Duodenal mucosa (tissue), 2 donors: ENCODE measurements at regions not wholly inside any gene's neighbourhood (a gene's known extent, or its start where the extent isn't known, plus 50 kb on each side); places are given as distances from the start of the nearest gene placed in this dataset.

ENCODE experiments used
- H3K27ac ChIP-seq: one replicate; pipeline ENCODE4 v1.7.0; 2013; ENCODE audit warnings: low read depth, low read length
- H3K27me3 ChIP-seq, 2 donors: one replicate each; pipeline ENCODE4 v1.7.0; 2013; ENCODE audit warnings: low read length in 2 of 2, control low read depth in 1 of 2; ENCODE audit not compliant: insufficient read depth in 2 of 2, control insufficient read depth in 1 of 2
- H3K36me3 ChIP-seq, 2 donors: one replicate each; pipeline ENCODE4 v1.7.0; 2013; ENCODE audit warnings: low read length in 2 of 2, control low read depth in 1 of 2; ENCODE audit not compliant: insufficient read depth in 2 of 2, control insufficient read depth in 1 of 2
- H3K4me1 ChIP-seq, 2 donors: one replicate each; pipeline ENCODE4 v1.7.0; 2013; ENCODE audit warnings: low read length in 2 of 2, control low read depth in 1 of 2; ENCODE audit not compliant: insufficient read depth in 2 of 2, control insufficient read depth in 1 of 2
- H3K4me3 ChIP-seq, 2 donors: one replicate each; pipeline ENCODE4 v1.7.0; 2013; ENCODE audit warnings: low read length in 2 of 2, low read depth in 1 of 2
- H3K9ac ChIP-seq, 2 donors: one replicate each; pipeline ENCODE4 v1.7.0; 2013; ENCODE audit warnings: low read length in 2 of 2, low read depth in 1 of 2
- H3K9me3 ChIP-seq, 2 donors: one replicate each; pipeline ENCODE4 v1.7.0; 2013; ENCODE audit warnings: low read length in 2 of 2, control low read depth in 1 of 2; ENCODE audit not compliant: control insufficient read depth in 1 of 2

GRCh38 chr1:229064320-229065168 lies 206.4 kb upstream of the RAB4A start:
- H3K9me3 ChIP-seq, result no peaks in the 10 kb centered on the region

DNA sequence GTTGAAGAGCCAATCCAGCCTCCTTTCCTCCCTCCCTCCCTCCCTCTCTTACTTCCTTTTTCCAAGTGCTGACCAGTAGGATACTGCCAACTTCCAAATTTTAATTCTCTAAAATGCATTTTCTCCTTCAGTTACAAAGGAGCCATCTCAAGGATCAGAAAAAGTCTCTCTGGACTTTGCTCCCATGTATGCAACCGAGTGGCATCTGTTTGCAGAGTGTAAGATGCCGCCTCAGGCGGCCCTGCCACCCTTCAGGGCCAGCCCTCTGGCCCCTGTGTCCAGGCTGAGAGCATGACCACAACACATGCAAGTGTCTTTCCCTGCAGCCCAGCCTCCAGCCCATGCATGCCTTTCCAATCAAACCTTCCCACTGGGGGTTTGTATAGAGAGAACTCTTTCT lies 205.3 kb upstream of the RAB4A start:
- H3K9me3 ChIP-seq, result no peaks in the 10 kb centered on the region
- H3K27me3 ChIP-seq, result no peaks in the 10 kb centered on the region
- H3K4me1 ChIP-seq, result peaks cover 12 to 33% of the 10 kb centered on the region in 2 donors
- no peak overlapping the region for H3K9ac ChIP-seq
- no peaks in the 10 kb centered on the region for H3K36me3 ChIP-seq
- H3K4me3 ChIP-seq, result no peak overlapping the region
- H3K27ac ChIP-seq, result no peak overlapping the region

More at GRCh38 chr1:229064320-229065168, 206.4 kb upstream of the RAB4A start:
- Histone ChIP-seq H3K4me3 (no peak overlapping the region), H3K36me3 (no peaks in the 10 kb centered on the region), H3K27ac (no peak overlapping the region), H3K9ac (no peak overlapping the region), H3K4me1 (peaks cover 21 to 35% of the 10 kb centered on the region in 2 donors), H3K27me3 (no peaks in the 10 kb centered on the region)

DNA sequence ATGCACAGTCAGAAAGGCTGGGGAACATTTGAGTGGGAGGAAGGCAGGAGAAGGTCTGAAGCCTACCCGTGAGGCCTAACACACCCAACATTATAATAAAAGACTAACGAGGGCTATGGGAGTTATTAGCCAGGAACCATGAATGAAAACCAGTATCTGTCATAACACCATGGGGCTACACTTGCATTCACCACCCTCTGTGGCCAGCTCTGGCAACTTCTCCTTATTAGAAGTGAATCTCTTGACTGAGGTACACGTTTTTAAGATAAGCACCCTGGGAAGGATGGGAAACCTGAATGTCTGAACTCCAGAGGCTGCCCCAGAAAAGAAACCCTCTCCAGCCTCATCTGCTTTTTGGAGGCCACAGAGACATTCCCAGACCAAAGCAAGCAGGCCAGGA lies 204.3 kb upstream of the RAB4A start:
- Histone ChIP-seq H3K9ac (no peak overlapping the region), H3K4me3 (no peak overlapping the region), H3K36me3 (no peaks in the 10 kb centered on the region), H3K9me3 (no peaks in the 10 kb centered on the region), H3K27ac (no peak overlapping the region), H3K4me1 (peaks cover 12 to 33% of the 10 kb centered on the region in 2 donors), H3K27me3 (no peaks in the 10 kb centered on the region)

DNA sequence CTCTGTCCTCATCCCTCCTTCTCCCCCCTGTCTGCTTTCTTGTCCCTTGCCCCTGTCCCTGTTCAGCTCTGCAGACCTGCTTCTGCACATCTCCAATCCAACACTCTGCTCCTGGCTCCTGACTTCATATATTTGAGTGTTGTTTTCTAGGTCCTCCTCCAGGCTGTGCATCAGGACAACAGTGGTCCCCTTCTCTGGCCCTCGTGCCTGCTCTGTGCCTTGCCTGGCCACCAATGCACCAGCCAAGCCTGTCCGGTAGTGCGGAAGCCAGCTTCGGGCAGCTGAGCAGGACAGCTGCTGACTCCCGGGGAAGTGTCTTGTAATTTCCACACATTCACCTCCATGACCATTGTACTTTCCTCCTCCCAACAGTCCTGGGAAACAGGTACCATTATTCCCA lies 203.4 kb upstream of the RAB4A start:
- H3K27me3 ChIP-seq, result no peaks in the 10 kb centered on the region
- no peak overlapping the region for H3K27ac ChIP-seq
- H3K4me1 ChIP-seq, result peaks cover 12 to 33% of the 10 kb centered on the region in 2 donors
- H3K4me3 ChIP-seq, result no peak overlapping the region
- H3K36me3 ChIP-seq, result no peaks in the 10 kb centered on the region
- no peak overlapping the region for H3K9ac ChIP-seq
- no peaks in the 10 kb centered on the region for H3K9me3 ChIP-seq

- Histone ChIP-seq H3K36me3 (no peaks in the 10 kb centered on the region), H3K27ac (no peak overlapping the region)
Measured at GRCh38 chr1:229068270-229068987, 202.5 kb upstream of the RAB4A start.

GRCh38 chr1:229069176-229069575 lies 201.7 kb upstream of the RAB4A start:
- Histone ChIP-seq H3K27ac (no peak overlapping the region), H3K4me3 (no peak overlapping the region), H3K9ac (no peak overlapping the region), H3K27me3 (no peaks in the 10 kb centered on the region), H3K36me3 (no peaks in the 10 kb centered on the region), H3K4me1 (peaks cover 12 to 24% of the 10 kb centered on the region in 2 donors), H3K9me3 (no peaks in the 10 kb centered on the region)

More at GRCh38 chr1:229068270-229068987, 202.5 kb upstream of the RAB4A start:
- Histone ChIP-seq H3K4me3 (no peak overlapping the region), H3K9ac (no peak overlapping the region), H3K9me3 (no peaks in the 10 kb centered on the region), H3K4me1 (peaks cover 12 to 30% of the 10 kb centered on the region in 2 donors), H3K27me3 (no peaks in the 10 kb centered on the region)

DNA sequence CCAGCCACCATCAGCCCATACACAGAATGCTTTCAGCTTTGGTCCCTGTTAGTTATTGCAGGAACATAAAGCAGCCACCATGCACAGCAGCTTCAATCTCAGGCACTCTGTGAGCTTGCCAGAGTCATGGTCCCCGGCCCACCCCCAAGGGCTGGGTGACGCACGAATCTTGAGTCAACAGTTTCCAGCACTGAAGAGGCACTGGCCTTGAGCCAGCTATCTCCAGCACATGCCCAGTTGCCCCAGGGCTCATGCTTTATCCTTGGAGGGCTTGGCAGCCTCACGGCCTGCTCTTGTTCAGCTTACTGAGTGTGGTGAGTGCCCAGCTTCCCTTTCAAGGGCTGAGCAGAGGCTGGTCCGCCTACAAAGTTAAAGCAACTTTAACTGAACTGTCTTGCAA lies 200.7 kb upstream of the RAB4A start:
- Histone ChIP-seq H3K4me3 (no peak overlapping the region), H3K27ac (no peak overlapping the region), H3K9me3 (no peaks in the 10 kb centered on the region), H3K36me3 (no peaks in the 10 kb centered on the region), H3K9ac (no peak overlapping the region), H3K4me1 (peaks cover 7 to 20% of the 10 kb centered on the region in 2 donors), H3K27me3 (no peaks in the 10 kb centered on the region)

DNA sequence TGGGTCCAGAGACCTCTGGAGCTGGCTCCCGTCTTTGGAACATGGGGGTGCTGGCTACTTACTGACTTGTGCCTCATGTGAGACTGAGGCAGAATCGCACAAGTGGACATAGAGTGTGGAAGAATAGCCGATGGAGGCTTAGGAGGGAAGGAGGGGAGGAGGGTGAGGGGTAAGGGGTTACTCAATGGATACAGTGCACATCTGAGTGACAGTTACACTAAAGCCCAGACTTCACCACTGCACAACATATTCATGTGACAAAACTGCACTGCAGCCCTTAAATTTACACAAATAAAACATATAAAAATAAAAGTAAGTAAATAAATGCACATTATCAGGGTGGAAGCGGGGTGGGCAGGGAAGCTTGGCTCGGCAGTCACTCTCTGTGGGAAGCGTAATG lies 197.7 kb upstream of the RAB4A start:
- Histone ChIP-seq H3K4me3 (no peak overlapping the region), H3K27me3 (no peaks in the 10 kb centered on the region), H3K4me1 (peaks cover 0 to 8% of the 10 kb centered on the region in 2 donors), H3K9ac (no peak overlapping the region), H3K36me3 (no peaks in the 10 kb centered on the region), H3K27ac (no peak overlapping the region), H3K9me3 (no peaks in the 10 kb centered on the region)

DNA sequence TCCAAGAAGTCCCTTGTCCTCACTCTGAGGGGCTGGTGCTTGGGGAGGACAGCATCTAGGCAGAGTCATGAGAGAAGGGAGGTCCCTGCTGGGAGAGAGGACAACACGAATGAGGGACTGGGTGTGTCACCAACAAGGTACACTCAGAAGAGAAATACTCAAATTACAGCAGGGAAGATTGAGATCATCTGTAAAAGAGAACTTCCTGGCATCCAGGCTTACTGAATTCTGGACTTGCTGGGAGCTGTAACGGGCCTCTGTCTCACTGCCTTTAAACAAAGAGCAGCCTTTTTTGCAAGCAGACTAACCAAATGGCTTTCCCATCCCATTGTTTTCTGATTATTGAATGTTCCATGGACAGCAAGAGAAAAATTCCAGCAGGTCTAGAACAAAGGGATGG lies 195.7 kb upstream of the RAB4A start:
- Histone ChIP-seq H3K27ac (no peak overlapping the region), H3K9ac (no peak overlapping the region), H3K27me3 (no peaks in the 10 kb centered on the region)

DNA sequence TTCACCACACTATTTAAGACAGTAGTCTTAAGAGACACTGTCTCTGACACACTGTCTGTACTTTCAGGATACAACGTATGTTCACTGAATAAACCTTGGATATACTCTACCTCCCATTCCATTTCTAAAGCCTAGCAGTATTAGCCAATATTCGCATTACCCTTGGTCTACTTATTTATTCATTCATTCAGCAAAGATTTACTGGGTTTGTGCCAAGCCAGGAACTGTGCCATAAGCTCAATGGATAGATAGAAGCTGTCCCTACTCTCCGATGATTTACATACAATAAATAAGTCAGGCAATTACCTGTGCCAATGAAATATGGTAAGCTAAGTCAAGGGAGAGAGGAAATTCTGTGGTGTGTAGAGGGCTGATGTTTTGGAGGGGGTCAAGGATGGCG lies 195.2 kb upstream of the RAB4A start:
- H3K27me3 ChIP-seq, result no peaks in the 10 kb centered on the region

More for the DNA sequence above, 195.7 kb upstream of the RAB4A start:
- H3K9me3 ChIP-seq, result no peaks in the 10 kb centered on the region
- H3K4me1 ChIP-seq, result peaks cover 0 to under 1% of the 10 kb centered on the region in 2 donors
- H3K36me3 ChIP-seq, result no peaks in the 10 kb centered on the region
- H3K4me3 ChIP-seq, result no peak overlapping the region

More for the DNA sequence above, 195.2 kb upstream of the RAB4A start:
- no peak overlapping the region for H3K27ac ChIP-seq
- H3K36me3 ChIP-seq, result no peaks in the 10 kb centered on the region
- no peak overlapping the region for H3K9ac ChIP-seq
- no peaks in the 10 kb centered on the region for H3K4me1 ChIP-seq
- no peaks in the 10 kb centered on the region for H3K9me3 ChIP-seq
- H3K4me3 ChIP-seq, result no peak overlapping the region
